ENCODE measurements at regions not wholly inside any gene's neighbourhood (a gene's known extent, or its start where the extent isn't known, plus 50 kb on each side); places are given as distances from the start of the nearest gene placed in this dataset.

GRCh38 chr17:31753011-31753410, 106.0 kb downstream of the COPRS start:
- DNase-seq, result no peak
- Histone ChIP-seq H3K36me3 (no peaks in the 10 kb centered on the region), H3K27ac (replicated peaks) (no peak overlapping the region), H3K9me3 (replicated peaks) (no peaks in the 10 kb centered on the region), H3K27me3 (ENCODE audit: low read depth) (no peaks in the 10 kb centered on the region), H3K4me1 (peaks cover 11% of the 10 kb centered on the region), H3K4me3 (no peak overlapping the region)
- no peak for TF ChIP-seq CTCF (IDR thresholded peaks at IDR 0.05; ENCODE audit: borderline replicate concordance)
- intact Hi-C loops (cut with micrococcal nuclease), result loop anchor here (10.0 kb wide), 1 partner anchor 58 kb away; no protein-coding TSS in a partner anchor

- DNase-seq, result no peak
- no peak for TF ChIP-seq CTCF (IDR thresholded peaks at IDR 0.05; ENCODE audit: borderline replicate concordance)
- no peak overlapping the region for H3K4me3 ChIP-seq
Observed at GRCh38 chr17:31752584-31752983, 106.5 kb downstream of the COPRS start.

GRCh38 chr17:31750578-31750977, 108.5 kb downstream of the COPRS start:
- Histone ChIP-seq H3K36me3 (no peaks in the 10 kb centered on the region), H3K27ac (replicated peaks) (no peak overlapping the region), H3K27me3 (ENCODE audit: low read depth) (no peaks in the 10 kb centered on the region), H3K9me3 (replicated peaks) (no peaks in the 10 kb centered on the region), H3K4me3 (no peak overlapping the region), H3K4me1 (peaks cover 26% of the 10 kb centered on the region)
- no peak for TF ChIP-seq CTCF (IDR thresholded peaks at IDR 0.05; ENCODE audit: borderline replicate concordance)
- intact Hi-C loops (cut with micrococcal nuclease), result loop anchor here (10.0 kb wide), 1 partner anchor 56 kb away; no protein-coding TSS in a partner anchor
- no peak for DNase-seq

More at GRCh38 chr17:31752584-31752983, 106.5 kb downstream of the COPRS start:
- Histone ChIP-seq H3K27me3 (ENCODE audit: low read depth) (no peaks in the 10 kb centered on the region), H3K27ac (replicated peaks) (no peak overlapping the region), H3K9me3 (replicated peaks) (no peaks in the 10 kb centered on the region), H3K4me1 (peaks cover 11% of the 10 kb centered on the region), H3K36me3 (no peaks in the 10 kb centered on the region)
- intact Hi-C loops (cut with micrococcal nuclease), result loop anchor here (10.0 kb wide), 1 partner anchor 58 kb away; no protein-coding TSS in a partner anchor

GRCh38 chr17:31748881-31749280, 110.2 kb downstream of the COPRS start:
- Histone ChIP-seq H3K9me3 (replicated peaks) (no peaks in the 10 kb centered on the region), H3K27ac (replicated peaks) (no peak overlapping the region), H3K36me3 (no peaks in the 10 kb centered on the region), H3K4me1 (peaks cover 41% of the 10 kb centered on the region), H3K4me3 (no peak overlapping the region), H3K27me3 (ENCODE audit: low read depth) (no peaks in the 10 kb centered on the region)
- no peak for DNase-seq
- TF ChIP-seq CTCF (IDR thresholded peaks at IDR 0.05; ENCODE audit: borderline replicate concordance), result no peak
- intact Hi-C loops (cut with micrococcal nuclease), result no loop called here

- Histone ChIP-seq H3K27ac (replicated peaks) (no peak overlapping the region), H3K9me3 (replicated peaks) (no peaks in the 10 kb centered on the region), H3K27me3 (ENCODE audit: low read depth) (no peaks in the 10 kb centered on the region), H3K4me3 (no peak overlapping the region), H3K36me3 (no peaks in the 10 kb centered on the region), H3K4me1 (peaks cover 50% of the 10 kb centered on the region)
- TF ChIP-seq CTCF (IDR thresholded peaks at IDR 0.05; ENCODE audit: borderline replicate concordance), result no peak
- intact Hi-C loops (cut with micrococcal nuclease), result no loop called here
- DNase-seq, result no peak
Observed at GRCh38 chr17:31746884-31747495, 112.1 kb downstream of the COPRS start.
